ENCODE measurements at regions not wholly inside any gene's neighbourhood (a gene's known extent, or its start where the extent isn't known, plus 50 kb on each side); places are given as distances from the start of the nearest gene placed in this dataset.
"Not testable (repeated sequence)": the region's sequence is repeated elsewhere in the genome, so short reads cannot be mapped to it uniquely, and the experiment has no call there.

GRCh38 chr4:112086036-112086434 lies 59.2 kb upstream of the FAM241A start:
- Histone ChIP-seq H3K36me3 (ENCODE audit: control insufficient read depth, insufficient read depth, low read length) (no peaks in the 10 kb centered on the region), H3K9me3 (ENCODE audit: control insufficient read depth, insufficient read depth, low read depth, low read length) (no peaks in the 10 kb centered on the region), H3K27ac (ENCODE audit: low read length) (no peak overlapping the region), H3K4me1 (ENCODE audit: control insufficient read depth, insufficient read depth, low read length) (peaks cover 3% of the 10 kb centered on the region), H3K27me3 (ENCODE audit: control insufficient read depth, insufficient read depth, low read length) (no peaks in the 10 kb centered on the region), H3K4me3 (ENCODE audit: low read depth in 2 of 2, low read length in 2 of 2) (no peak overlapping the region)
- TF ChIP-seq SIN3A (IDR thresholded peaks at IDR 0.05; ENCODE audit: borderline replicate concordance, insufficient read depth, low read depth, low read length) = no peak
- ChIA-PET CTCF (no interaction called here), POLR2A (no interaction called here)
- no TSS peak for BruUV-seq (replicated peaks)
- ATAC-seq = no peak
- intact Hi-C loops (cut with micrococcal nuclease; ENCODE audit: unreplicated experiment) = no loop called here
- in situ Hi-C loops (cut with HindIII; ENCODE audit: low pct_unique_long_range_greater_than_20kb, low sequenced_read_pairs) = no loop called here
- no peak for DNase-seq (ENCODE audit: low read depth, low spot score)

- CTCF ChIA-PET; H3K4me3 ChIP-seq (ENCODE audit: low read depth in 2 of 2, low read length in 2 of 2); H3K9me3 ChIP-seq (ENCODE audit: control insufficient read depth, insufficient read depth, low read depth, low read length); in situ Hi-C loops (cut with HindIII; ENCODE audit: low pct_unique_long_range_greater_than_20kb, low sequenced_read_pairs); DNase-seq (ENCODE audit: low read depth, low spot score); BruUV-seq (replicated peaks); intact Hi-C loops (cut with micrococcal nuclease; ENCODE audit: unreplicated experiment); H3K27ac ChIP-seq (ENCODE audit: low read length); H3K4me1 ChIP-seq (ENCODE audit: control insufficient read depth, insufficient read depth, low read length); ATAC-seq; H3K27me3 ChIP-seq (ENCODE audit: control insufficient read depth, insufficient read depth, low read length); H3K36me3 ChIP-seq (ENCODE audit: control insufficient read depth, insufficient read depth, low read length); POLR2A ChIA-PET: not testable (repeated sequence)
These were observed 58.6 kb upstream of the FAM241A start for GRCh38 chr4:112086661-112087060.

DNA sequence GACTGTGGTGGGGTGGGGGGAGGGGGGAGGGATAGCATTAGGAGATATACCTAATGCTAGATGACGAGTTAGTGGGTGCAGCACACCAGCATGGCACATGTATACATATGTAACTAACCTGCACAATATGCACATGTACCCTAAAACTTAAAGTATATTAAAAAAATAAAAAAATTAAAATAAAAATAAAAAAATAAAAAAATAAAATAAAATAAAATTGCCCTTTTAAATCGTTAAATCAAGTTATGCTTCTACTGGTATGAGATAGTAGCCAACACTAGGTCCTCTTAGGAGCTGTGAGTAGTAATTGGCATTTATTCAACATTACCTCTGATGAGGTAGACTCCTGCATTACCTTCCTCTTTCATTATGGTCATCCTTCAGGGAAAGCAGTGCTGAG lies 52.9 kb upstream of the FAM241A start:
- H3K36me3 ChIP-seq (ENCODE audit: control insufficient read depth, insufficient read depth, low read length); H3K27me3 ChIP-seq (ENCODE audit: control insufficient read depth, insufficient read depth, low read length); in situ Hi-C loops (cut with HindIII; ENCODE audit: low pct_unique_long_range_greater_than_20kb, low sequenced_read_pairs); ATAC-seq; H3K4me1 ChIP-seq (ENCODE audit: control insufficient read depth, insufficient read depth, low read length); DNase-seq (ENCODE audit: low read depth, low spot score); H3K4me3 ChIP-seq (ENCODE audit: low read depth in 2 of 2, low read length in 2 of 2); CTCF ChIA-PET; intact Hi-C loops (cut with micrococcal nuclease; ENCODE audit: unreplicated experiment); H3K27ac ChIP-seq (ENCODE audit: low read length); BruUV-seq (replicated peaks); POLR2A ChIA-PET; H3K9me3 ChIP-seq (ENCODE audit: control insufficient read depth, insufficient read depth, low read depth, low read length): not testable (repeated sequence)

GRCh38 chr4:112093636-112094202 lies 51.5 kb upstream of the FAM241A start:
- BruUV-seq (replicated peaks) = no TSS peak
- Histone ChIP-seq H3K27me3 (ENCODE audit: control insufficient read depth, insufficient read depth, low read length) (no peaks in the 10 kb centered on the region), H3K4me3 (ENCODE audit: low read depth in 2 of 2, low read length in 2 of 2) (no peak overlapping the region), H3K4me1 (ENCODE audit: control insufficient read depth, insufficient read depth, low read length) (no peaks in the 10 kb centered on the region), H3K27ac (ENCODE audit: low read length) (no peak overlapping the region), H3K9me3 (ENCODE audit: control insufficient read depth, insufficient read depth, low read depth, low read length) (no peaks in the 10 kb centered on the region), H3K36me3 (ENCODE audit: control insufficient read depth, insufficient read depth, low read length) (no peaks in the 10 kb centered on the region)
- in situ Hi-C loops (cut with HindIII; ENCODE audit: low pct_unique_long_range_greater_than_20kb, low sequenced_read_pairs) (no loop called here), intact Hi-C loops (cut with micrococcal nuclease; ENCODE audit: unreplicated experiment) (no loop called here)
- no peak for TF ChIP-seq REST (IDR thresholded peaks at IDR 0.05; ENCODE audit: insufficient read depth in 1 of 2, low read depth in 2 of 2, low read length in 1 of 2)
- TF ChIP-seq, protein P1, sequence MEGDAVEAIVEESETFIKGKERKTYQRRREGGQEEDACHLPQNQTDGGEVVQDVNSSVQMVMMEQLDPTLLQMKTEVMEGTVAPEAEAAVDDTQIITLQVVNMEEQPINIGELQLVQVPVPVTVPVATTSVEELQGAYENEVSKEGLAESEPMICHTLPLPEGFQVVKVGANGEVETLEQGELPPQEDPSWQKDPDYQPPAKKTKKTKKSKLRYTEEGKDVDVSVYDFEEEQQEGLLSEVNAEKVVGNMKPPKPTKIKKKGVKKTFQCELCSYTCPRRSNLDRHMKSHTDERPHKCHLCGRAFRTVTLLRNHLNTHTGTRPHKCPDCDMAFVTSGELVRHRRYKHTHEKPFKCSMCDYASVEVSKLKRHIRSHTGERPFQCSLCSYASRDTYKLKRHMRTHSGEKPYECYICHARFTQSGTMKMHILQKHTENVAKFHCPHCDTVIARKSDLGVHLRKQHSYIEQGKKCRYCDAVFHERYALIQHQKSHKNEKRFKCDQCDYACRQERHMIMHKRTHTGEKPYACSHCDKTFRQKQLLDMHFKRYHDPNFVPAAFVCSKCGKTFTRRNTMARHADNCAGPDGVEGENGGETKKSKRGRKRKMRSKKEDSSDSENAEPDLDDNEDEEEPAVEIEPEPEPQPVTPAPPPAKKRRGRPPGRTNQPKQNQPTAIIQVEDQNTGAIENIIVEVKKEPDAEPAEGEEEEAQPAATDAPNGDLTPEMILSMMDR (IDR thresholded peaks at IDR 0.05) = no peak
- no peak for TF ChIP-seq TCF7L2 (IDR thresholded peaks at IDR 0.05; ENCODE audit: low read depth, low read length)
- no peak for TF ChIP-seq SIN3A (IDR thresholded peaks at IDR 0.05; ENCODE audit: borderline replicate concordance, insufficient read depth, low read depth, low read length)
- no peak for TF ChIP-seq POLR2AphosphoS5 (IDR thresholded peaks at IDR 0.05; ENCODE audit: low read depth, low read length)
- ATAC-seq (no peak), DNase-seq (ENCODE audit: low read depth, low spot score) (no peak)
- POLR2A ChIA-PET = no interaction called here
- CTCF ChIA-PET = interaction anchor here (0.6 kb wide), 1 partner anchor 235 kb away, joined by 3 read pairs; no protein-coding TSS in a partner anchor
